Naive B cell (primary cell): ENCODE measurements at regions not wholly inside any gene's neighbourhood (a gene's known extent, or its start where the extent isn't known, plus 50 kb on each side); places are given as distances from the start of the nearest gene placed in this dataset.
"Not testable (repeated sequence)": the region's sequence is repeated elsewhere in the genome, so short reads cannot be mapped to it uniquely, and the experiment has no call there.

ENCODE experiments used
- ATAC-seq, 2 donors: fragments of 150-1000 bp; cut with Tn5 transposase; 2 replicates each; pipeline ENCODE4 v1.10.0; 2021; ENCODE audit warnings: low read depth in 2 of 2, mild to moderate bottlenecking in 2 of 2, moderate library complexity in 2 of 2
- DNase-seq: peaks from one replicate; pipeline ENCODE4 v3.0.0; 2022
- H3K27ac Mint-ChIP-seq, 6 donors: one replicate each; pipeline ENCODE4 v1.8.0; 2020 to 2022; ENCODE audit warnings: mild to moderate bottlenecking in 6 of 6, mixed read lengths in 6 of 6, moderate library complexity in 5 of 6, inconsistent platforms in 2 of 6
- H3K27me3 Mint-ChIP-seq, 3 donors: one replicate each; pipeline ENCODE4 v1.8.0; 2021 to 2022; ENCODE audit warnings: mixed read lengths in 3 of 3, mild to moderate bottlenecking in 1 of 3
- H3K36me3 Mint-ChIP-seq, 2 donors: one replicate each; pipeline ENCODE4 v1.8.0; 2020 to 2022; ENCODE audit warnings: mixed read lengths in 2 of 2, inconsistent platforms in 1 of 2, mild to moderate bottlenecking in 1 of 2
- H3K4me1 Mint-ChIP-seq, 3 donors: one replicate each; pipeline ENCODE4 v1.8.0; 2020 to 2022; ENCODE audit warnings: mixed read lengths in 3 of 3, inconsistent platforms in 1 of 3, mild to moderate bottlenecking in 1 of 3, moderate library complexity in 1 of 3
- H3K4me3 Mint-ChIP-seq, 8 donors: one replicate each; pipeline ENCODE4 v1.8.0; 2020 to 2022; ENCODE audit warnings: mild to moderate bottlenecking in 8 of 8, mixed read lengths in 8 of 8, moderate library complexity in 8 of 8, inconsistent platforms in 2 of 8
- H3K9me3 Mint-ChIP-seq, 7 donors: one replicate each; pipeline ENCODE4 v1.8.0; 2020 to 2022; ENCODE audit warnings: mixed read lengths in 7 of 7, mild to moderate bottlenecking in 5 of 7, inconsistent platforms in 2 of 7, moderate library complexity in 1 of 7

- ATAC-seq, H3K27ac Mint-ChIP-seq, H3K36me3 Mint-ChIP-seq, DNase-seq, H3K4me3 Mint-ChIP-seq, H3K4me1 Mint-ChIP-seq, H3K27me3 Mint-ChIP-seq: not testable (repeated sequence)
- H3K9me3 Mint-ChIP-seq = peaks cover 5 to 23% (median 11%) of the 10 kb centered on the region in 7 donors
These were observed 1835.5 kb upstream of the PIK3C3 start for GRCh38 chr18:40119581-40119980.

GRCh38 chr18:40110455-40110854 is 1844.6 kb upstream of the PIK3C3 start:
- ATAC-seq (no peak), DNase-seq (no peak)
- Mint-ChIP-seq H3K4me1 (no peaks in the 10 kb centered on the region), H3K27ac (no peak overlapping the region), H3K9me3 (peaks cover 0 to 24% (median 5%) of the 10 kb centered on the region in 7 donors), H3K36me3 (no peaks in the 10 kb centered on the region), H3K4me3 (no peak overlapping the region), H3K27me3 (no peaks in the 10 kb centered on the region)

- no peak for ATAC-seq
- Mint-ChIP-seq H3K27ac (no peak overlapping the region), H3K36me3 (no peaks in the 10 kb centered on the region), H3K27me3 (no peaks in the 10 kb centered on the region), H3K4me3 (no peak overlapping the region), H3K9me3 (peaks cover 0 to 28% (median 5%) of the 10 kb centered on the region in 7 donors), H3K4me1 (no peaks in the 10 kb centered on the region)
- no peak for DNase-seq
These were observed 1845.6 kb upstream of the PIK3C3 start for GRCh38 chr18:40109252-40110049.

GRCh38 chr18:40108596-40108995 is 1846.4 kb upstream of the PIK3C3 start:
- H3K27ac Mint-ChIP-seq = no peak overlapping the region
- H3K9me3 Mint-ChIP-seq = peaks cover 0 to 28% (median 5%) of the 10 kb centered on the region in 7 donors

GRCh38 chr18:40102903-40103302 is 1852.1 kb upstream of the PIK3C3 start:
- no peaks in the 10 kb centered on the region for H3K36me3 Mint-ChIP-seq
- H3K9me3 Mint-ChIP-seq = peaks cover 0 to 5% (median 0%) of the 10 kb centered on the region in 7 donors
- no peak overlapping the region for H3K27ac Mint-ChIP-seq
- H3K4me1 Mint-ChIP-seq = no peaks in the 10 kb centered on the region
- ATAC-seq (no peak), DNase-seq (no peak)
- H3K4me3 Mint-ChIP-seq = no peak overlapping the region
- no peaks in the 10 kb centered on the region for H3K27me3 Mint-ChIP-seq

More at GRCh38 chr18:40108596-40108995, 1846.4 kb upstream of the PIK3C3 start:
- Mint-ChIP-seq H3K27me3 (no peaks in the 10 kb centered on the region), H3K4me1 (no peaks in the 10 kb centered on the region), H3K4me3 (no peak overlapping the region), H3K36me3 (no peaks in the 10 kb centered on the region)
- DNase-seq (no peak), ATAC-seq (no peak)

- Mint-ChIP-seq H3K36me3 (no peaks in the 10 kb centered on the region), H3K27me3 (no peaks in the 10 kb centered on the region), H3K4me1 (no peaks in the 10 kb centered on the region), H3K4me3 (no peak overlapping the region), H3K27ac (no peak overlapping the region), H3K9me3 (peaks cover 0 to 5% (median 0%) of the 10 kb centered on the region in 7 donors)
- ATAC-seq (no peak), DNase-seq (no peak)
These were observed 1855.4 kb upstream of the PIK3C3 start for GRCh38 chr18:40099641-40100040.

- no peaks in the 10 kb centered on the region for H3K27me3 Mint-ChIP-seq
- H3K27ac Mint-ChIP-seq = no peak overlapping the region
- H3K9me3 Mint-ChIP-seq = peaks cover 0 to 4% (median 0%) of the 10 kb centered on the region in 7 donors
- no peaks in the 10 kb centered on the region for H3K36me3 Mint-ChIP-seq
- no peak for DNase-seq
- H3K4me1 Mint-ChIP-seq = no peaks in the 10 kb centered on the region
- no peak for ATAC-seq
- no peak overlapping the region for H3K4me3 Mint-ChIP-seq
These were observed 1858.4 kb upstream of the PIK3C3 start for GRCh38 chr18:40096675-40097074.

- ATAC-seq = no peak
- H3K36me3 Mint-ChIP-seq = no peaks in the 10 kb centered on the region
- no peaks in the 10 kb centered on the region for H3K27me3 Mint-ChIP-seq
- H3K27ac Mint-ChIP-seq = no peak overlapping the region
- no peaks in the 10 kb centered on the region for H3K4me1 Mint-ChIP-seq
- no peak for DNase-seq
- H3K4me3 Mint-ChIP-seq = no peak overlapping the region
- H3K9me3 Mint-ChIP-seq = peaks cover 0 to 6% (median 2%) of the 10 kb centered on the region in 7 donors
These were observed 1860.6 kb upstream of the PIK3C3 start for GRCh38 chr18:40094441-40094840.

GRCh38 chr18:40088130-40088529 is 1866.9 kb upstream of the PIK3C3 start:
- no peaks in the 10 kb centered on the region for H3K36me3 Mint-ChIP-seq
- DNase-seq = no peak
- no peak overlapping the region for H3K4me3 Mint-ChIP-seq
- no peaks in the 10 kb centered on the region for H3K27me3 Mint-ChIP-seq
- H3K9me3 Mint-ChIP-seq = peaks cover 2 to 13% (median 6%) of the 10 kb centered on the region in 7 donors
- H3K4me1 Mint-ChIP-seq = no peaks in the 10 kb centered on the region
- no peak for ATAC-seq
- peak overlapping the region in 1 of 6 donors; percentile 90 for H3K27ac Mint-ChIP-seq

GRCh38 chr18:40079786-40080185 is 1875.2 kb upstream of the PIK3C3 start:
- H3K36me3 Mint-ChIP-seq = no peaks in the 10 kb centered on the region
- H3K27me3 Mint-ChIP-seq = no peaks in the 10 kb centered on the region
- DNase-seq = no peak
- H3K4me1 Mint-ChIP-seq = no peaks in the 10 kb centered on the region
- H3K4me3 Mint-ChIP-seq = no peak overlapping the region
- peaks cover 0 to 4% (median 0%) of the 10 kb centered on the region in 7 donors for H3K9me3 Mint-ChIP-seq
- no peak overlapping the region for H3K27ac Mint-ChIP-seq
- ATAC-seq = no peak

- peaks cover 0 to 7% (median 3%) of the 10 kb centered on the region in 7 donors for H3K9me3 Mint-ChIP-seq
- H3K36me3 Mint-ChIP-seq = no peaks in the 10 kb centered on the region
- H3K27ac Mint-ChIP-seq = peak overlapping the region in 1 of 6 donors; percentile 29
- H3K4me3 Mint-ChIP-seq = no peak overlapping the region
- H3K27me3 Mint-ChIP-seq = no peaks in the 10 kb centered on the region
- no peaks in the 10 kb centered on the region for H3K4me1 Mint-ChIP-seq
- ATAC-seq = no peak
- no peak for DNase-seq
These were observed 1879.4 kb upstream of the PIK3C3 start for GRCh38 chr18:40075616-40076015.

GRCh38 chr18:40072761-40073160 is 1882.3 kb upstream of the PIK3C3 start:
- Mint-ChIP-seq H3K4me3 (no peak overlapping the region), H3K27me3 (no peaks in the 10 kb centered on the region), H3K27ac (no peak overlapping the region), H3K4me1 (no peaks in the 10 kb centered on the region), H3K36me3 (no peaks in the 10 kb centered on the region), H3K9me3 (peaks cover 0 to 9% (median 5%) of the 10 kb centered on the region in 7 donors)
- DNase-seq = no peak
- no peak for ATAC-seq

GRCh38 chr18:40066368-40066767 is 1888.7 kb upstream of the PIK3C3 start:
- H3K4me3 Mint-ChIP-seq = no peak overlapping the region
- no peaks in the 10 kb centered on the region for H3K27me3 Mint-ChIP-seq
- H3K27ac Mint-ChIP-seq = no peak overlapping the region
- H3K9me3 Mint-ChIP-seq = peaks cover 0 to 12% (median 8%) of the 10 kb centered on the region in 7 donors
- no peaks in the 10 kb centered on the region for H3K36me3 Mint-ChIP-seq
- DNase-seq (no peak), ATAC-seq (no peak)
- H3K4me1 Mint-ChIP-seq = no peaks in the 10 kb centered on the region

GRCh38 chr18:40063488-40063887 is 1891.5 kb upstream of the PIK3C3 start:
- no peak overlapping the region for H3K4me3 Mint-ChIP-seq
- H3K9me3 Mint-ChIP-seq = peaks cover 0 to 18% (median 3%) of the 10 kb centered on the region in 7 donors
- no peaks in the 10 kb centered on the region for H3K4me1 Mint-ChIP-seq
- H3K27me3 Mint-ChIP-seq = no peaks in the 10 kb centered on the region
- ATAC-seq = no peak
- no peak for DNase-seq
- no peak overlapping the region for H3K27ac Mint-ChIP-seq
- no peaks in the 10 kb centered on the region for H3K36me3 Mint-ChIP-seq
